Hypothalamus (tissue), 51 donors: ENCODE measurements at regions not wholly inside any gene's neighbourhood (a gene's known extent, or its start where the extent isn't known, plus 50 kb on each side); places are given as distances from the start of the nearest gene placed in this dataset.
"Not testable (repeated sequence)": the region's sequence is repeated elsewhere in the genome, so short reads cannot be mapped to it uniquely, and the experiment has no call there.

Source experiments
- DNase-seq, 51 donors: peaks; one replicate each; lab custom pipeline; 2025; lab: John Stamatoyannopoulos, UW

DNA sequence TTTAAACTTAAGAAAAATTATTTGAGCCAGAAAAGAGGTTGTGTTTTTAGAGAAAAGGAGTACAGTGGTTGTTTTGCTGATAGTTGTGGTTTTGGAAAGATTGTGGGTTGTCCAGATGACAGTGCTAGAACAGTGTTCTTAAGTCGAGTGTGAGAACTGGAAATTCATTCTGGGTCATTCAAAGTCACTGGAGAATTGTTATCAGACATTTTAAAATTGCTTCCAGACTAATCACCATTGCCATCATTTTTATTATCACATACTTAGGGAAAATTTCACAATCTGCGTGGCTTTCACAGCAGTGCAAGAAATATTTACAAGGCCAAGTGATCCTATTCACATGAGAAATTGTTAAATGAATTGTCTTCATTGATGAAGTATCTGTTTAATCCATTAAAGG lies 242.2 kb upstream of the DDI1 start:
- no peak for DNase-seq

DNA sequence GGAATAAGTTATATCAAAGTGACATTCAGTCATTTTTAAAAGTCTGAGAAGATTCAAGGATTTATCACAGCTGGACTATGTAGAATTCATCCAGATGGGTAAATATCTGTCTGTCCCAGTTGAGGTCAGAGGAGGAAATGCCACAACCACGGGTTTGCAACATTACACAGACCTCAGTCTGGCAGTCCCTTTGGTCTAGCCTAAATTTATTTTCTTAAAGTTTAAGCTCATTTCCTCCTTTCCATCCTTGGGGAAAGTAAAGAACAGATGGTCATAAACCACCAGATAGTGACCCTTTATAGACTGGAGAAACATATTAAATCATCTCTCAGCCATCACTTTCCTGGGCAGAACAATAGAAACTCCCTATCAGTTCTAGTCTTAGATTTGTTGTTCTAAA lies 238.4 kb upstream of the DDI1 start:
- no peak for DNase-seq

DNA sequence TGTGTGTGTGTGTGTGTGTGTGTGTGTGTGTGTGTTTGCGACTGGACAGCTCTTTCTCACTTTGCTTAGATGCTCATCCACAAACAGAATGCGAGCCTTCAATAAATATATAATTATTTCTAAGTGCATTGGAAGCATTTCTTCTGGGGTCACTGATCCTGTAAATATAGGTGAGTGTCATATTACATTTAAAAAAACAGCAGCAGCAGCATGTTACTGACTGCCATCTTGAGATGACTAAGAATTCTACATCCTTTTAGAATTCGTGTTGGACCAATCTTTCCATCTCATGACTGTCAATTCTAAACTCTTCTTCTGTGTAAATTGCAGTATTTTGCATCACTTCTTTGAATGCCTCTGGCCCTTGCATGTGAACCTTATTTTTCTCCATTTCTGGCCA lies 238.0 kb upstream of the DDI1 start:
- DNase-seq: no peak

DNA sequence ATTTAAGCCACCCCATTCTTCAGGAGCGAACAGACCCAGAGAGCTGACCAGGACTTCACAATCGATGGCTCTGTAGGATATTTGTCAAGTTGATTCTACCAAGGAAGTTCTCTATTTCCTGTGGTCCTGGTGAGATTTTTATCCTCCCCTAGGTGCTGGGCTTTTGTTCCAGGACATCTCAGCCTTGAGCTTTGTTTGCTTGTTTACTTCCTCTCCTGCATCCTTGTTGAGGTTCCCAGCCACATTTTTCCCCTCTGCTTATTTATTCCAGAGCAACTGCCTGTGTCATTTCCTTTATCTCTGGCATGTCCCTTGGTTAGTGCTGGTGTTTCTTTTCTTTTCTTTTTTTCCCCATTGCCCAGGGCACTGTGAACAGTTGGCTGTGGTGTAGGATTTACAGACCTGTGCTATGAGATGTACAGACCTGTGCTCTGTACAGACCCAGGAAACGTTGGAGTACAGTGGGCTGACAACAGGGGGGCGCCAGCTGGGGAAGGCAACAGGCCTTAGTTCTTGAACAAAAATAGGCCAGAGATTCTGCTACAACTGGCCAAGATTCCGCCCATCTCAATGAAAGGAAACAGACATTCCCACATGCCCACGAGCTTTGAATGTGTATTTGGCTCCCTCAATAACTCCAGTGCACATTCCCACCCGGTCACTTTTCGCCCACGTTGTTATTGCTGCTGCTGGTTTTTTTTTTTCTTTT lies 235.9 kb upstream of the DDI1 start:
- DNase-seq: no peak

DNA sequence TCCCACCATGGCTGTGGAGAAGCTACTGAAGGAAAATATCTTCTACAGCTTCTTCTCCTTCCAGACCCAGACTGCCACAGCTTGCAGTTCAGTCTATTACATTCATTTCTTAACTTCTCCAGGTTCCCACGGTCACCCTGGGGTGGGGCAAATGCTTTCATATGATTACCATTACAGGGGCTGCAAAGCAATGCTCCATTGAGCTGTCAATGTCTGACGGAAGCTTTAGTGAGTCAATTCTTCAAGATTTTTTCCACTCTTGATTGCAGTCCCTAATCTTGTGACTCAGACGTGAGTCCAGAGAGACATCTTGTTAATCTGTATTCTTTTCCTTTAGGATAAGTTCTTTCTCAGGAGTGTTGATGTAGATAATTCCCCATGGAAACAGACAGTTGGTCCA lies 233.4 kb upstream of the DDI1 start:
- no peak for DNase-seq

DNA sequence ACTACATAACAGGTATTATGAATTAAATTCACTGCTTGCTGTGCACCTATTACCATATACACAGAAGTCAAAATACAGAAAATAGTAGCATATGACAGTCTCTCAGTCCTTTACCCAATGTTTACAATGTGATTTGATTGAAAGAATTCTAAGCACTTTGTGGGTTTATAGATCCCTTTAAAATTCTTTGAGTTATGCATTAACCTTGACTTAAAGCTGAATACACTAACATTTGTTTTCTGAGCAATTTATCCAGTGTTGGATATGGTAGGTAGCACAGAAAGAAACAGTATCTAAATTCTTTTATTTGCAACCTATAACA lies 230.8 kb upstream of the DDI1 start:
- DNase-seq: no peak

DNA sequence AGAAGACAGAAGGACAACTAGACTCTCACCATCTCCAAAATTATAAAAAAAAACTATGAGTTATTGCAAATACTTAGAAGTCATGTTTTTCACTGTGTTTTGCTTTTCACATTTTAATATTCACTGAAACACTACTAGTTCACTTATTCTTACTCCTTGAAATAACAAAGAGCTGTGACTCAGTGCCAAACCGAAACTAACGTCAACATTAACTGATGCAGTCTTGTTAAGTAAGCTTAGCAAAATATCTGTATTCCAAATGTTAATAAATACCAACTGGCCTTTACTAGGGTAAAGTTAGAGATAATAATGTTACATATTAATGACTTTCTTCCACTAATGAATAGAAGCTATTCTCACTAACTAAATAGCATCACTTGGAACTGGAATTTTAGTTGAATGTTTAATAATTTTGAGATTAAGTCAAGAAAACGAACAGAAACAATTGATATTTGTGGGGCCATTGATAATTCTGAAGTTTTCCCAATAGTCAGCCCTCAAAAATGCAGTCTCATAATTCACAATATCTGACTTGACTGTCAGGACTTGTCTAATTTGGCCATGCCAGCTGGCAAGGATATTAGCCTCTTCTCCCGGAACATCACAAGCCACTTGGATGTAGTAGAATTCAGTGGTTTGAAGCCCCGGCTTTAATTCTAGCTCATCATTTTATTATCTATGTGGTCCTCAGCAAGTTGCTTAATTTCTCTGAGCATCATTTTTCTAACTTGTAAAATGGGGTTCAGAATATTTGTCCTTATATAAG lies 230.1 kb upstream of the DDI1 start:
- peak in 1 of 51 donors; percentile 0 for DNase-seq

DNA sequence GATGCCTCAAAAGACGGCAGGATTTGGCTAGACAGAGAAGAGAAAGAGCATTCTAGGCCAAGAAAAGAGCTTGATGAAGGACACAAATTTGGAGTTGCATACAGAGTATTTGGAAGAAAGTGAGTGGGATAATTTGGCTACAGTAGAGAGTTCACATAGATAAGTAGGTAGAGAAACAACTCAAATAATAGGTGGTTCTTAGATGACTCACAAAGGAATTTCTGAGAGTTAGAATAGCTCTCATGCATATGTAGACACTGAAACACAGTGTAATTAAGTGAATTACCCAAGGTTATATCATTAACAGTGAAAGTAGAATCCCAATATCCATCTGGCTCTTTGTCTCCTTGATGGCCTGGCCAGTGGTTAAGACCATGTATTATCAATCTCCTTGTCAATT lies 228.6 kb upstream of the DDI1 start:
- no peak for DNase-seq

DNA sequence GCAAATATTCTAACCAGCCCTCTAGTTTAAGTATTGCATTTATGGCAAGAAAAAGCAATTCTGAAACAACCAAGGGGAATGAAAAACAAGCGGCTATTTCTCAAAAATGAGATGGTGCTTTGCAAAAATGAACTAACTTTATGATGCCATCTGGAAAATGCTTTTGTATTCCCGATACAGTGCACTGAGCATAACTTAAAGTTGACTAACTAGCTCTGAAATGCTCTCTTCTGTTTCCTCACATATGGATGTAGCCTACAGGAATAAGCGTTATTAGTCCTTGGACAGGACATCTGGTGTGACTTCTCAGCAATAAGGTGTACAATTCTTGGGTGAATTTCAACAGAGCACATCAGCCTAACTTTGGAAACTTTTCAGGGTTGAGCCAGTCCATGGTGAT lies 228.2 kb upstream of the DDI1 start:
- DNase-seq: no peak

DNA sequence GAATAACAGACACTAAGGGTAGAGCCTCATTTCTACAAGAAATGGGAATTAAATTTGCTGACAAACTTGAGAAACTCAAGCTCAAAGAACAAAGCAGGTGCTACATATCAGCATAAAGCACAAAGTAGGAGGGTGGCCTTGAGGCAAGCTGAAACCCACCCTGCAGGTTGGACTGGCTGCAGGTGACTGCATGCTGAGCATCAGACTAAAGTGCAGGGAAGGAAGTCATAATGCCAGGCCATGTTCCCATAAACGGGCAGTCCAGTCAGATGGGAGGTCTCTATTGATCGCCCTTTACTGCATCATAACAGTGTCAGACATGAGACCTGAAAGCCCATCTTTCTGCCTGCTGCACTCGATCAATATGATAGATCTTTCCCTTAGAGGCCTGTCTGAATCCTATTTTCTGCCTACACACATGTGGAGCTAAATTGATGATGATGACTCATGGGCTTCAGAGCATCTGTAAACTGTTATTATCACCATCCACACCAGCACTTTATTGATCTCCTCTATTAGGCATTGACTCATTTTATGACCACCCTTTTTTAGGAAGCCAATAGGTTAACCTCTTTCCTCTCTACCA lies 224.5 kb upstream of the DDI1 start:
- no peak for DNase-seq

DNA sequence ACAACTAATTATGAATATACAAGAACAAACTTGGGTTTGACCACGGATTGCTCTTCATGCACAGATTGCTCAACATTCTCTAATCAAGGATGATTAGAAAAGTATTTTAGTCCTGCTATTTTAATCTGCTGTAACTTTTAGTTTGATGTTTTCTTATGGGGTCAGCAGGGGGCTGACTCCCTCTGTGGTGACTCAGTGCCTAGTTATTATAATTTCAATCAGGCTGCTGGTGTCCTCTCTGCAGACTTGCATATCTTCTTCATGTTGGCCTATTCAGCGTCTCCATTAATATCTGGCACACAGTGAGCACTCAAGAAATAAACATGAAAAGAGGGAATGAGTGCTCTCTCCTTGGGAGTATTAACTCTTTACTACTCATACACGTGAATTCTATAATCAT lies 223.8 kb upstream of the DDI1 start:
- DNase-seq: no peak

DNA sequence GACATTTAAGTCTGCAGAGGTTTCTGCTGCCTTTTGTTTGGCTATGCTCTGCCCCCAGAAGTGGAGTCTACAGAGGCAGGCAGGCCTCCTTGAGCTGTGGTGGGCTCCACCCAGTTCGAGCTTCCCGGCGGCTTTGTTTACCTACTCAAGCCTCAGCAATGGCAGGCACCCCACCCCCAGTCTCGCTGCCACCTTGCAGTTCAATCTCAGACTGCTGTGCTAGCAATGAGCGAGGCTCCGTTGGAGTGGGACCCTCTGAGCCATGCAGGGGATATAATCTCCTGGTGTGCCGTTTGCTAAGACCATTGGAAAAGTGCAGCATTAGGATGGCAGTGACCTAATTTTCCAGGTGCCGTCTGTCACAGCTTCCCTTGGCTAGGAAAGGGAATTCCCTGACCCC lies 216.1 kb upstream of the DDI1 start:
- not testable (repeated sequence) for DNase-seq

DNA sequence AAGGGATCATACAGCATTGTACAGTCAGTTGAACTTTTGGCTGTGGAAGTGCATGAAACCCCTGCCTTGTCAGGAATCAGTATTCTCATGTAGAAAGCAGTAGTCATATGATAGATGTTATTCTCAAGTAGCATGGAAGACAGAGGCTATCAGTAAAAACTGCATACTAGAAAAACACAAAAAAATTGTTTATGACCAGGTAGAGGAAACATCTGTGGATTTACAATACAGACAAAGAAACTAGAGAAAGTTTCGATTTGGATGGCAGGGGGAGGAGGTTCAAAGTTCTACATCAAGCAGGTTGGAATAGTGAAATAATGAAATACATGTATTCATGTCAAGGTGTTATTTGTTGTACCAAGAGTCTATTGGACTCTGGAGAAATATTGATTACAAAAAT lies 212.3 kb upstream of the DDI1 start:
- no peak for DNase-seq

DNA sequence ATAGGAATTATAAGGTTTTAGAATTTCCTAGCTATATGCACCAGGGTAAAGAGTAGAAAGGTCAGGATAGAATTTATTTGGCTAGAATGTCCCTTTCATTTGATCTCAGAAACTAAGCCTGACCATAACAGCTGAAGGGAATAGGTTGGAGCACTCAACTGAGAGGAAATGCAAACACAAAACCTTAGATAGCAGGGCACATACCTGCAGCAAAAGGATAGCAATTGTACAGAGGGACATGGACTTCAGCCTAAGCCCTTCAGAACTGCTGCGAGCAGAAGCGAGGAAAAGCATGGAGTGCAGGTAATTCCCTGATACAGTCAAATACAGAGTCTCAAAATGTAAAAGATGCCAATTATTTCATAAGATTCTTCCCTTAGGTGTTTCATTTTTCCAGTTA lies 211.0 kb upstream of the DDI1 start:
- no peak for DNase-seq

DNA sequence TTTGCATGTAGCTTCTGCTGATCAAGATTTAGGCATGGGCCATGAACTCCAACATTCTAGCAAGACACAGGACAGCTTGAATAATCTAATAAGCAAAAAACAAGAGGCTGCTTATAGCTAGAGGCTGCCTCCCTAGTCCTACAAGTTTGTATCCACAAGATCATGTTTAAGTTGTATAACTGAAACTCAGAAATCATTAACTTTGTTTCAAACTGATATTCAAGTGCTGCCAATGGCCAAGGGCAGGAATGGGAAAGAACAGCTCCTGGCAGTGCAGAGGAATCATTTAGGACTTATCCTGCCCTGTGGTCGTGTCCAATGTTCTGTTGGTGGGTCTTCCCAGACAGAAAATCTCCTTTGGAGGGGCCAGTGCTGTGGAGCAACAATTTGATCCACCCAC lies 209.6 kb upstream of the DDI1 start:
- DNase-seq: no peak

DNA sequence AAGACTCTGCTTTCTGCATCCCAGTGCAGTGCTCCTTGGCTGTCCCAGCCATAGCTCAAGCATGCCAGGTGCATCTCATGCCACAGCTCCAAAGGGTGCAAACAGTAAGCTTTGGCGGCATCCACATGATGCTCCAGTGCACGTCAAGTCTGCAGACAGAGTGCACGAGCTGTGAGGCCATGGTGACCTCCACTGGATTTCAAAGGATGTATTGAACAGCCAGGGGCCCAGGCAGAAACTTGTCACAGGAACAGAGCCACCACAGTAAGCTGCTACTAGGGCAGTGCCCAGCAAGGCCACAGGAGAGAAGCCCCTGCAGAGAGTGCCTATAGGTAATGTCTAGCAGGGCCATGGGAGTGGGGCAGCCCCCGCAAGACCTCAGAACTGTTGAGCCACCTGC lies 206.8 kb upstream of the DDI1 start:
- no peak for DNase-seq

DNA sequence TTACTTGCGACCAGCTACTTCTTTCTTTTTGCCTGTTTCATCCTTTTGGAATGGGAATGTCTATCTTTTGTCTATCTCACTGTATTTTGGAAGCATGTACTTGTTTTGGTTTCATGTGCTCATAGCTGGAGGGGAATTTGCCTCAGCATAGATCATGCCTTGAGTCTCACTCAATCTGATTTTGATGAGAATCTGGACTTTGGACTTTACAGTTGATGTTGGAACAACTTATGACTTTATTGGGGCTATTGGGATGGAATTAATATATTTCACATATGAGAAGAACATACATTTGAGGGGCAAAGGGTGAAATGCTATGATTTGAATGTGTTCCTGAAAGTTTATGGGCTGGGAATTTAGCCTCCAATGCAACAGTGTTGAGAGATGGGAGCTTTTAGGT lies 206.2 kb upstream of the DDI1 start:
- no peak for DNase-seq

DNA sequence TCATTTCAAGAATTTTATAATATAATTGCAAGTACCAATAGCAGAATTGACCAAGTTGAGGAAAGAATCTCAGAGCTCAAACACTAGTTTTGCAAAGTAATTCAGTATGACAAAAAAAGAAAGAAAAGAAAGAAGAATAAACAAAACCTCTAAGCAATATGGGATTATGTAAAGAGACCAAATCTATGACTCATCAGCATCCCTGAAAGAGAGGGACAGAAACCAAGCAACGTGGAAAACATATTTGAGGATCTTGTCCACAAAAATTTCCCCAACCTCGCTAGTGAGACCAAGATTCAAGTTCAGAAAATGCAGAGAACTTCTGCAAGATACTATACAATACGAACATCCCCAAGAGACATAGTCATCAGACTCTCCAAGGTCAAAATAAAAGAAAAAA lies 203.7 kb upstream of the DDI1 start:
- DNase-seq: no peak

DNA sequence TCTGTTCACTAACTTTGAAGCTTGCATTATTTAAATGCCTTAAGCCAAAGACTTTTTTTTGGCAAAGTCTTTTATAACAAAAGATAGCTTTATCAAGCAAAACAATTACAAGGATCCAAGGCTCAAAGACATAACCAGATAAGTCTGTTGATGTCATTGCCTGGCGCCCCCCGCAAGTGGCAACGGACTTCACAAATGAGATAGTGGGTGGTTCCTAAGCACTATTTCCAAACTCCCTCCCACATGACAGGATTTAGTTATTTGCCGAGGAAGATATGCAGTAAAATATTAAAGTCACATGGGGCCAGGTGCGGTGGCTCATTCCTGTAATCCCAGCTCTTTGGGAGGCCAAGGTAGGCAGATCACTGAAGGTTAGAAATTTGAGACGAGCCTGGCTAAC lies 194.2 kb upstream of the DDI1 start:
- peak in 1 of 51 donors; percentile 4 for DNase-seq

DNA sequence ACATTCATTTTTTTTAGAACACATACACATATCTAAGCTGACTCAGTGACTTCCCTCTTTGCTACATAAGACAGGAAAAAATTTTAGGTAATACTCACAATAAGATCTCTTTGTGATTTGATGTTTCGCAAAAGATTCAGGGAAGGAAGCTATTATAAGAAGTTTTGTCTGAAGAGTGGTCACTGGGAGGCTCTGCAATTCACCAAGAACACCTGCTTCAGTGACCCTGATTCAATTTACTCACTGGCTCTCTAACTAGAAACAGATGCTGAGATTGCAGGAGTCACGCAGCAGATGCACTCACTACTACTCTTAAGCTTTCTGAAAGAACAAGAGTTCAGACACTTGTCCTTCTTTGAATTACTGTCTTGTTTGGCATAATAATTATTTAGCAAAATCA lies 193.6 kb upstream of the DDI1 start:
- DNase-seq: no peak

DNA sequence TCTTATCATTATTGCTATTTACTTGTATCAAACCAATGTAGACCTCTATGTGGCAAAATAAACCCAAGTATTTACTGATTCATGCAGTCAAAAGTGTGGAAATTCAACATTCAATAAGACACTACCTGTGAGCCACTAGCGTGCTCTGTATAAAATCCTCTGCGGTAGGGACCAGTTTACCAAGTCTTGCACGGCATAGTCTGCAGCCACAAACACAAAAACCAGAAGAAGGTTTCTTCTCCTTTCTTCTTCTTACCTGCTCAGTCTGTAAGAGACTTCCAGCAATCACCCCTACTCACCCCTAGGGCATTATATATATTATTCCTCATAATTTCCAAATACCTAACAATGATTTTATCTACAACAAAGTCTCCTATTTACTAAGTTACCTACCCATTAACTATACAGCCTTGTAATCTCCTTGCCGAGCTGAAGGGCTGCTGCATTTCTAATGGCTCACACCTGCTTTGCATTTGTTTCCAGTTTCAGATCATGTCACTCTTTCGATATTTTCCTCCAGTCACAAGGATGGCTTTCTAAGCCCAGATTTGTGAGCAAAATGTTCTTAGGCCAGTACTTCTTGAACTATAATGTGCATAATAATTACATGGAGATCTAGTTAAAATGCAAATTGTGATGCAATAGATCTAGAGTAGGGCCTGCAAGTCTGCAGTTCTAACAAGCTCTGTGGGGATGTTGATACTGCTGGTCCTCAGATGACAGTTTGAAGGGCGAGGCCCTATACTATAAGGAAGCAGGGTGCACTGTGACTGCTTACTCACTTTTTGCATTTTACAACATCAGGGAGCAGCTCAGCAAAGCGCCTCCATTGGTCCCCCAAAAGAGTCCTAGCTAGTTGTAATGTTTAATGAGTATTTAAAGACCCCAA lies 191.9 kb upstream of the DDI1 start:
- DNase-seq: no peak
